ENCODE measurements at regions not wholly inside any gene's neighbourhood (a gene's known extent, or its start where the extent isn't known, plus 50 kb on each side); places are given as distances from the start of the nearest gene placed in this dataset.

GRCh38 chr5:112087222-112087621, 330.2 kb upstream of the NREP start:
- TF ChIP-seq, protein P1, sequence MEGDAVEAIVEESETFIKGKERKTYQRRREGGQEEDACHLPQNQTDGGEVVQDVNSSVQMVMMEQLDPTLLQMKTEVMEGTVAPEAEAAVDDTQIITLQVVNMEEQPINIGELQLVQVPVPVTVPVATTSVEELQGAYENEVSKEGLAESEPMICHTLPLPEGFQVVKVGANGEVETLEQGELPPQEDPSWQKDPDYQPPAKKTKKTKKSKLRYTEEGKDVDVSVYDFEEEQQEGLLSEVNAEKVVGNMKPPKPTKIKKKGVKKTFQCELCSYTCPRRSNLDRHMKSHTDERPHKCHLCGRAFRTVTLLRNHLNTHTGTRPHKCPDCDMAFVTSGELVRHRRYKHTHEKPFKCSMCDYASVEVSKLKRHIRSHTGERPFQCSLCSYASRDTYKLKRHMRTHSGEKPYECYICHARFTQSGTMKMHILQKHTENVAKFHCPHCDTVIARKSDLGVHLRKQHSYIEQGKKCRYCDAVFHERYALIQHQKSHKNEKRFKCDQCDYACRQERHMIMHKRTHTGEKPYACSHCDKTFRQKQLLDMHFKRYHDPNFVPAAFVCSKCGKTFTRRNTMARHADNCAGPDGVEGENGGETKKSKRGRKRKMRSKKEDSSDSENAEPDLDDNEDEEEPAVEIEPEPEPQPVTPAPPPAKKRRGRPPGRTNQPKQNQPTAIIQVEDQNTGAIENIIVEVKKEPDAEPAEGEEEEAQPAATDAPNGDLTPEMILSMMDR (IDR thresholded peaks at IDR 0.05), result no peak
- TF ChIP-seq POLR2A (IDR thresholded peaks at IDR 0.05), result no peak
